Fibroblast of the conjunctiva (primary cell): ENCODE measurements at regions not wholly inside any gene's neighbourhood (a gene's known extent, or its start where the extent isn't known, plus 50 kb on each side); places are given as distances from the start of the nearest gene placed in this dataset.
"Not testable (repeated sequence)": the region's sequence is repeated elsewhere in the genome, so short reads cannot be mapped to it uniquely, and the experiment has no call there.

Source experiments
- DNase-seq: peaks from one replicate; pipeline ENCODE4 v3.0.0-alpha.2; 2010; ENCODE audit warnings: low read depth

DNA sequence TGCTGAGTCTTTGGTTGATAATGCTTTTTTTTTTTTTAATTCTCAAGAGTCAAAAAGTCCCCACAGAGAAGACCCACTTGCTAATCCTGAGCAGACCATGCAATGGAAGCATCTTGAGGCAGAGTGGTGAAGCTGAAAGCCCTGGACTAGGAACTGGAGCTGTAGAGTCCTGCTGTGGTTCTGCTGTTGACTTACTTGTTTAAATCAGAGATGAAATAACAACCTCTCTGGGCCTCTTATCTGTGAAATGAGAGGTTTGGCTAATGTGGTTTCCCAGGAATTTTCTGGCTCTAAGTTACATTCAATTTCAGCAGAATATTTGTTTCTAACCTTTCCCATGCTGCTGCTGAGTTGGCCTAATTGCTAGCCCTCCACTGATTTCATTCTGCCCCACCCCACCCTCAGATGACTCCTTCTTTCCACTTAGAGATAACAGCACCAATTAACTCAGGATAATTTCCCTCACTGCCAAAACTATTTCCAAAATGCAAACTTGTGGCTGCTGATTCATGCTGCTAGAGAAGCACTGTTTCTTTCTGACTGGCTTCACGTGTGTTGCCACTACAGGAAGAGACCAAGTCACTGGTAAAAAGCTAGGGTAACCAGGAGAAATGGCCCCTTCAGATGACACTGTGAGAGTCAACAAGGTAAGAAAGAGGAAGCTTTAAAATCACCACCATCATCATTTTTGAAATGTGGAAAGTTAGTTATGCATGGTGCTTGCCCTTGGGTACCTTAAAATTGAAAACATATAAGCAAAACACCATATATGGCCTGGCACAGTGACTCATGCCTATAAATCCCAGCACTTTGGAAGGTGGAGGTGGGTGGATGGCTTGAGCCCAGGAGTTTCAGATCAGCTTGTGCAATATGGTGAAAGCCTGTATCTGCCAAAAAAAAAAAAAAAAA lies 326.4 kb downstream of the DCHS2 start:
- peak; percentile 47 for DNase-seq

DNA sequence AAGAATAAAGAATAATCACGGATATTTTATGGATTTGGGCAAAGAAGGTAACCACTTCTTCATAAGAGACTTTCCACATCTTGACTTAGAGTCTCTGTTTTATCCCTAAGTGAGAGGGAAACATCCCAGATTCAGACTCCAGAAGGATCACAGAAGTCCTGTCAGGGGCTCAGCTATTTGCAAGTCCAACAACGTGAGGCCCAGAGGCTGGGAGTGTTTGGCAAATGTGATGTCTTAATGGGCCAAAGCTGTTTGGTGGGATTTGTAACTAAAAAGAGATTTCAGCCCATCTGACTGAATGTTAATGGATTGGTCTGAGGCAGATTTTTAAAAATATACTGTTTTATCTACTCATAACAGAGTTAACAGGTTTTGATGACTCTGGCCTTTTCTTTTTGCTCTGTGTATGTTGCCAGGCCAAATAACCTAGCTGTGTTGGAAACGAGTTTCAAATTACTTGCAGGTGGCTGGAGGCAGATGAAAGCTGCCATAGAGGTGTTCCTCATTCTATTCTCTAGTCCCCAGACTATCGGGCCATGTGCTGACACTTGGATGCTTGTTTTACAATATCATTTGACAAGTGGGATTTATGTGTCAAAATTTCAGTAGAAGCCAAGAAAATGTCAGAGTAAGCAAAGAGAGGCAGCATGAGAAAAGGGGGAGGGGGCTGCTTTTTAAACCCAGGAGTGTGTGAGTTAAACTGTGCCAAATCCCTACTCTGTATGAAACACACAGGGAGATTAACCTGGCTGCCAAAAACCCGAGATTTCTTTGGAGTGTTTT lies 330.9 kb downstream of the DCHS2 start:
- DNase-seq = no peak

DNA sequence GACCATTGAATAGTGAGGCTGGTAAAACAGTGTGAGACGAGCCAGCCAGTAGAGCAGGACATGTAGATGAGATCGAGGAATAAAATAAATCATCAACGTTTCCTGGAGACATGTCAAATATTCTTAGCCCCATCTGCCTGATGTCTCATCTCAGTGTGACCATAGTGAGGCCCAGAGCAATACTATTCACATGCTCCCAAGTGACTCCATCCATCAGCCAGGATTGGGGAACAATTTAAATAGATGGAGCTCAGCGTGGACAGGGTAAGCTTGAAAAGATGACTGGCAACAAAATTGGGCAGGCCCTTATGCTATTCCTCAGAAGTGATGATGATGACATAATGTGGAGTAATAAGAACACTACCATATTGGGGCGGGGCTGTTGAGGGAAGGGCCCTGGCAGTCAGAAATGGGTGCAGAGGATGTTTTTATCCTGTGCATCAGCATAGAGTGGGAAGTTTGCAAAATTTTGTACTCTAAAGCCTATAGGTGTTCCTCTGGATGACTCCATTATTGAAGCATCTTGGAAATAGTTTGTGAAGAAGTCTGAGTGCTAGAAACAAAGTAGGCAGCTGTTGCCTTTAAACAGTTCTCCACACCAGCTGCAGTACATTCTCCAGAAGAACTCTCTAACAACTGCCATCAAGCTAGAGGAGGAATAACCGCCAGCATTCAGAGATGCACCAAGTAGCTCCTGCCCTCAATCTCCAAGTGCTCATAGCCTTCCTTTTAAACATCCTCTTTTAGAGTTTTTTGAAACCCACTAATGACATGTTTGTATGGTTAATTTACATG lies 333.0 kb downstream of the DCHS2 start:
- no peak for DNase-seq

DNA sequence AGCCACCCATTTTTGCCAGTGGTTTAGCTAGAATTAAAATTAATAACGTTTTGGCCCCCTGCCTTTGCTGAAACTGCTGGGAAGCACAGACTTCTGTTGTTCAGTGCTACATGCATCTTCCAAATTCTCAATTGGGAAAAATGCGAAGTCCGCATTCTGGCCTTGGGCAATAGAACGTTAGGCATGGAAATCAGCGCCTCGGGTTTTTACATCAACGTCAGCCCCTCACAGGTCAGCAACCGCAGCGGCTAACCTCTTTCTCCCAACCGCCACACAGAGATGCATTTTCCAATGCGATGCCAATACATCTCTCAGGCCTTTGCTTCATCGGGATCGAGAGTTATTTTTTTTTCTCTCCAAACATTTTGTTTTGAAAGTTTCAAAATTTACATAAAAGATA lies 339.1 kb downstream of the DCHS2 start:
- DNase-seq = no peak

DNA sequence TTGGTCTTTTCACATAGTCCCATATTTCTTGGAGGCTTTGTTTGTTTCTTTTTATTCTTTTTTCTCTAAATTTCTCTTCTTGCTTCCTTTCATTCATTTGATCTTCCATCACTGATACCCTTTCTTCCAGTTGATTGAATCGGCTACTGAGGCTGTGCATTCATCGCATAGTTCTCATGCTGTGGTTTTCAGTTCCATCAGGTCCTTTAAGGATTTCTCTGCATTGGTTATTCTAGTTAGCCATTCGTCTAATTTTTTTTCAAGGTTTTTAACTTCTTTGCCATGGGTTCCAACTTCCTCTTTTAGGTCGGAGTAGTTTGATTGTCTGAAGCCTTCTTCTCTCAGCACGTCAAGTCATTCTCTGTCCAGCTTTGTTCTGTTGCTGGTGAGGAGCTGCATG lies 342.4 kb downstream of the DCHS2 start:
- DNase-seq = not testable (repeated sequence)

DNA sequence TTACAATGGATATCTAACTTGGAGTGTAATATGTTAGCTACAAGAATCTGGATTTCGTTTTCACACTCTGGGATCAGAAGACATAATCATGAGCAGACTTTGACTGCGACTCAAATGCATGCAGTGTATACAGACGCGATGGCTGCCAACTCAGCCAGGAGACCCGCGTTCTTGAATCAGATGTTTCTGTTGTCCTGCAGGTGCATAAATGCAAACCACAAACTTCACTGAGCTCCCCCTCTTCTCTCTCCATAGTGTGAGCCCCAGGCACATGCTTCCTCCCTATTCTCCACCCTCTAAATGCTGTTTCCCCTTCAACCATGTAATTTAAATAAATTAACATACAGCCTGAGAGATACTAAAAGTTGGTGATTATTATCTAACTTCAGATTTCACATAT lies 347.9 kb downstream of the DCHS2 start:
- DNase-seq = no peak

DNA sequence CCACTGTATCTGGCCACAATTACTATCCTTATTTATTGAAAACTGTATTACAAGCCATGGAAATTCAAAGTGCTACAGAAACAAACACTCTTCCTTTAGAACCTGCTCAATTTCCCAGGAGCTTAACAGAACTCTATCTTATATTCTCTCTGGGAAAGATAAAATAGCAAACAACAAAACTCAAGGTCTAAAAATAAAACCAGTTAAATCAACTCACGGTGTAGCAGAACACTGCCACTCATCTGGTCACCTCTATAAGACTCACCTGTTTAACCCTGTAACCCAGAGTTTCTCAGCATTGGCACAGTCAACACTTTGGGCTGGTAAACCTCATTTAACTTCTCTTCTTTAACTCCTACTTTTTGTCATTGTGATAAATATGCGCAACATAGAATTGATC lies 348.9 kb downstream of the DCHS2 start:
- DNase-seq = no peak

DNA sequence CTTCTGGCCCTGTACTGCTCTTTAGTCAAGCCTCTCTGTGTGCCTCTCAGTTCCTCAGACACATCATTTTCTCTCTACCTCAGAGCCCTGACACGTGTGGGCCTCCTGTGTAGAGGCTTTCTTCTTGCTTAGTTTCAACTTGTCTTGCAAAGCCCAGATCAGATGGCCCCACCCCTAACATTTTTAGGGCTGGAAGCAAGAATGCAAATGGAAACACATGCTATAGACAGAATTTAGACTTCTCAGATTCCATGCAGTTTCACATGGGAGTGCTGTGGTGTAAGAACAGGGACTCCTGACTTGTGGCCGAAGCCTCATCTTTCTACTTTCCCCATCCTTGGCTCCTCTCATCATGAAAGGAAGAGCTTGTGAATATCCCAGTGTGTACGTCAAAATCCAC lies 350.7 kb downstream of the DCHS2 start:
- no peak for DNase-seq

DNA sequence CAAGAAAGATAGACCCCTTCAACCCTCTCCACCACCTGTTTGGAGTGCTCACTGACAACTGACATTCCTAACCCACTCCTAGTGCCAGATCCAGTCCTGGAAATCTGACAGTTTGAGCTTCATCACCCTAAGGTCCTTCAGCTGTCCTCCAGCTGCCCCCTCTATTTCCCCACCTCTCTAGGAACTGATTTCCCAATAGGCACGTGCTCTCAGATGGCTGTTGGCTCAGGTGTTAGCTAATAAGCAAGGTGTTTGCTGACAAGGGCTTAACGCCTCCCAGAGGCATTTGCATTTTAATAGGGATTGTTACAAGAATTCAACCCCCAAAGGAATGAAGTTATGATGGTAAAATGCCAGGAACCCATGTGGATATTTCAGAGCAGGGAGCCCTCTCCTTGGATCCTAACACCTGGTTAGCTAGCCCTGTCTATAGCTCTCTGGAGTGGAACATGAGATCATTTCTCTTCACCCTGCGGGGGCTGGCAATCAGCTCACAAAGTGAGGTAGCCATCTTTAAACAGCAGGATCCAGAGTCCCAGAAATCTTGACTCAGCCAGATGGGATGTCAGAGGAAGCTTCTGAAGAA lies 348.5 kb upstream of the SFRP2 start:
- no peak for DNase-seq

DNA sequence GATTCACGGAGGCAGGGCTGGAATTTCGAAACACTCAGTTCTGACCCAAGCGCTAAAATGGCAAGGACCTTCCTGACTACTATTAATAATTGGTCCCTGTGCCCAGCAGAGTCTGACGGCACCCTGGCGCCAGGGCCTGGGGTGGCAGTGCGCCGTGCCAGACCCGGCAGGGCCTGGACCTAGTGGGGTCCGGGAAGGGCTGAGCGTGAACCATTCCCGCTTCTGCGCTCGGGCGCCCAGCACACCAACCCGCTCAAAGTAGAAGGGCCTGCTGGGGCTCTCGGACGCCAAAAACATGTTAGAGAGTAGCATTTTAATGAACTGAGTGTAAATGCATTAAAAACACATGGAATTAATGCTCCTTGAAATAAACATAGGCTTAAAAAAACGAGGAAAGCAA lies 346.7 kb upstream of the SFRP2 start:
- DNase-seq = no peak

DNA sequence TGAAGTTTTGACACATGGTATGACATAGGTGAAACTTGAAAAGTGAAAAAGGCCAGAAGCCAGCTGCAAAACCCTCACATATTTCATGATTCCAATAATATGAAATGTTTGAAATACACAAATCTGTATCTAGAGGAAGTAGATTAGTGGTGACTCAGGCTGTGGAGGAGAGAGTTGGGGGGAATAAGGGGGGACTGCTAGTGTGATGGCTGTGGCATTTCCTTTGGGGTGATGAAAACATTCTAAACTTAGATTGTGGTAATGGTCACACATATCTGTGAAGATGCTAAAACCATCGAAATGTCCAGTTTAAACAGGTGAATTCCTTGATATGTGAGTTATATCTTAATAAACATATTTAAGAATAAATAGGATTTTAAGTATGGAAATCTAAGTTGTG lies 343.5 kb upstream of the SFRP2 start:
- DNase-seq = no peak

DNA sequence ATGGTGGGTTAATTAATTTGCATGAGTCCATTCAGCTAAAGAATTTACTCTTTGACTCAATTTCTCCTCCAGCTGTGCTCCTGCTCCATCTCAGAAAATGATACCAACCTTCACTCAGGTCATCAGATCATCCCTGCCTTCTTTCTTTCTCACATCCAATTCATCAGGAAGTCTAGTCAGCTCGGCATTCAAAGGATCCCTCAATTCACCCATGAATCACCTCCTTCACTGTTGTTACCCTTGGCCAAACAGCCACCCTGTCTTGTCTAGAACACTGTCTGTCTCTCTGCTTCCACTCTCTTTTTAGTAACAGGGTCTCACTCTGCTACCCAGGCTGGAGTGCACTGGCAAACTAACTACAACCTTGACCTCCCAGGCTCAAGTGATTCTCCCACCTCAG lies 337.4 kb upstream of the SFRP2 start:
- DNase-seq = no peak

DNA sequence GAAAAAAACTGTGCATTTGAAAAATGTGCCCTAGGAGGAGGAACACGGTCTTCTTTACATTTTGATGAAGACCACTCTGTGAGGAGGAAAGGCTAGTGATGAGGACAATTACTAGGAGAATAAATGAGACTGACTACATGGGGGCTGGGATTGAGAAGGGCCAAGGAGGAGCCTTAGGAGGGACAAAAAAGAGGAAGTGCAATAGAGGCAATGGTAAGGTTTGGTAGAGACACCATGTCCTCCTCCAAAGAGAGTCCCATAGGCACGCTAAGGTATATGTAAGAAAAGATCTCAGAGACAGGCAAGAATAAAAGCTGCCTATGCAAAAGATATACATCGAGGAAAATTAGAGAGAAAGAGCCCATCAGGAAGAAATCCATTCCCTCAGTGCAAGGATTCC lies 336.5 kb upstream of the SFRP2 start:
- DNase-seq = no peak

DNA sequence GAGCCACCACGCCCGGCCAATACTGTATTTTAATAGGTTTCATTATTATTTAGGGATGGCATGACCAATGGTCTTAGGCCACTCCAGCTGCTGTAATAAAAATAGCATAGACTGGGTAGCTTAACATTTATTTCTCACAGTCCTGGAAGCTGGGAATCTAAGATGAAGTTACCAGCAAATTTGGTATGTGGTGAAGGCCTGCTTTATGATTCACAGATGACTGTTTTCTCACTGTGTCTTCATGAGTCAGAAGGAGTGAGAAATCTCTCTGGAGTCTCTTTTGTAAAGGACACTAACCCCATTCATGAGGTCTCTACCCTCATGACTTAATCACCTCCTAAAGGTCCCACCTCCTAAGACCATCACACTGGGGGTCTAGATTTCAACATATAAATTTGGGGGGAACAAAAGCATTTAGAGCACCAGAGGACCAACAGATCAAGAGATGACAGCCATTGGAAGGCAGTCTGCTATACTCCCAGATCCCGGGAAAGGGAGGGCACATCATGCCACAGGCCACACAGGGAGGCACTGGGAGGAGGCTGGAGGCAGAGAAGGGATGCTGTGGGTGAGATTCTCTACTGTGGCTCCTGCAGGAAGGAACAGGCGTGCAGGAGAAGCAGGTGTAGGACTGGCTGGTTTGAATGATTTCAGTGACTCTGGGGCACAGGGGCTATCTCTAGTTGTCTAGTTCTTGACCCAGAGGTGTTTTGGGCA lies 335.8 kb upstream of the SFRP2 start:
- DNase-seq = peak; percentile 6

DNA sequence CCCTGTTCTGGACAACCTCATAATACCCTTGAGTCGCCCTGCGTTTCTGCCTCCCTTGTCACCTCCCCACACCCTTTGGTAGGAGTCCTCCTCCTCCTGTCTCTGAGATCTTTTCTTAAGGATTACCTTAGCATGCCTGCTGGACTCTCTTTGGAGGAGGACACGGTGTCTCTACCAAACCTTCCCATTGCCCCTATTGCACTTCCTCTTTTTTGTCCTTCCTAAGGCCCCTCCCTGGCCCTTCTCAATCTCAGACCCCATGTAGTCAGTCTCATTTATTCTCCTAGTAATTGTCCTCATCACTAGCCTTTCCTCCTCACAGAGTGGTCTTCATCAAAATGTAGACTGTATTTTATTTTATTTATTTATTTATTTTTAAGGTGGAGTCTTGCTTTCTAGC lies 335.0 kb upstream of the SFRP2 start:
- no peak for DNase-seq

DNA sequence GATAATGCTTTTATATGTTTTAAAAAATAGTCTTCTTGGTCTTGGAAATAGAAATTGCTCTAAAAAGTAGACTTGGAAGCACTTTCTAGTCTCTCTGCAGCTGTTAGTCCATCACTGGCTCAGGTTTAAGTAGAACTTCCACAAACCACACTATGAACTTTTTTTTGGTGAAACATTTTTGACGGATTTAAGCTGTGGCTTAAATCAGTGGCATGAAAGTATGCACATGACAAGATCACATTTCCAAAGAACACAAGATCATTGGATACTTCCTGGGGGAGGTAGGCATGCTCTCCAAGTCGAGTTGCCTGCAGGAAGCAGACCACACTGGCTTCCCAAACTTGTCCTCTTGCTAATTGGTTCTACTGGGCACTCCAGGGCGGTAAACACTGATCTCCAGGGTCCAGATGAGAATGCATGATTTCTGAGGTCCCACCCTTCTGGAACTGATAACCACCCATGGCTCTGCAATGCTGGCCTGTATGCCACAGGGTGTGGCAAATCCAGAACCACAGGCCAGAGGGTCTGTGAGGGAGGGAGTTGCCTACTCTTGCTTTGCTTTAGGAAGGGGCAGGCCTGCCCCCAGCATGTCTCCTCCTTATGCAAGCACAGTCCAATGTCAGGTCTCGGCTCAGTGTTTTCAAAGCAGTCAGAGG lies 331.9 kb upstream of the SFRP2 start:
- no peak for DNase-seq

DNA sequence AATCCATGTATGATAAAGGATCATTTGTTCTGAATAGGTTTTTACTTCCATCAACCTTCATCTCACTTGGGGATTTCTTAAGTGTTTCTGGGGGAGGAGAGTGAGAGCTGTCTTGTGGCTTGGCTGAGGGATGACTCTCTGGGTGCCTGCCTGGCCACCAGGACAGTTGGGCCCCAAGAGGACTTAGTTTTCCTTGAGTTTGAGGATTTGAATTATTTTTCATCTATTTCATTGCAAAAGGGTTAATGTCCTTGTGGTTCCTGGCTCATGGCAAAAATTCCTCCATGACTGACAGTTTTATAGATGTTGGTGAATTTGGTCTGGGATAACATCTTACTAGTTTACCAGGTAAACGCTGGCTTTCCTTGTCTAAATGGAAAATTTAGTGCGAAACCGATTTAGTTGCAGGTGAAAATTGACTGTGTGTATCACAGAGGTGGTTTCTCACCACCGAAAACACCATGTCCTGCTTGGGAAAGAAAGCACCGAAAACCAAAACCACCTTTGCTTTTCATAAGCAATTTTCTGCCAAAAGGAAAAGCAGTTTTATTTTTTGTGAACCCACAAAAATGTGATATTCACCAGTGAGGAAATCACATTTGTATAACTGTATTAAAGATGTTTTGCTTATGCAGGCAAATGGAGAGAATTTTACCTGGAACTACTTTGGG lies 331.3 kb upstream of the SFRP2 start:
- DNase-seq = no peak

DNA sequence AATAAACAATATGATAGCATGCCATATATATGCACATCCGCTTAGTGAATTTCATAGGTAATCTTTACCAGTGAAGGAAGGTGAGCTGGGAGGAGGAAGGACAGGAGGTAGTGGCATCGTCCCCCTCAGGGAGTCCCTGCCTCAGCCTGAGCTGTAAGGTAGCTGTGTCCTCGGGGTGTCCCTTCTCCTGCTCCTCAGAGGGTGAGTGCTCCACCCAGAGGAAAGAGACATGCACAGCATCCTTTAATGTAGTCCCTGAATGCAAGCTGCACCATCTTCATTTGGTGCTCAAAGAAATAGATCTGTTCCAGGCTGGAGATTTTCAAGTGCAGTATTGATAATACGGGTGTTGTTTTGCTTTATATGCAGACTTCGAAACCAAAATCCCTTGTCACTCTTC lies 330.4 kb upstream of the SFRP2 start:
- DNase-seq = no peak

DNA sequence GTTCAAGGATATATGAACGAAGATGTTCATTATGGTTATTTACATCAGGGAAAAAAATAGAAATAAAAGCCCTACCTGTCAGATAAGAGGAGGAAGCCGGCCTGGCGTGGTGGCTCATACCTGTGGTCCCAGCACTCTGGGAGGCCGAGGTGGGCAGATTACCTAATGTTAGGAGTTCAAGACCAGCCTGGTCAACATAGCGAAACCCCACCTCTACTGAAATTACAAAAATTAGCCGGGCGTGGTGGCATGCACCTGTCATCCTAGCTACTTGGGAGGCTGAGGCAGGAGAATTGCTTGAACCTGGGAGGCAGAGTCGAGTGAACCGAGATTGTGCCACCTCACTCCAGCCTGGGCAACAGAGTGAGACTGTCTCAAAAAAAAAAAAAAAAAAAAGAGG lies 328.8 kb upstream of the SFRP2 start:
- DNase-seq = not testable (repeated sequence)

DNA sequence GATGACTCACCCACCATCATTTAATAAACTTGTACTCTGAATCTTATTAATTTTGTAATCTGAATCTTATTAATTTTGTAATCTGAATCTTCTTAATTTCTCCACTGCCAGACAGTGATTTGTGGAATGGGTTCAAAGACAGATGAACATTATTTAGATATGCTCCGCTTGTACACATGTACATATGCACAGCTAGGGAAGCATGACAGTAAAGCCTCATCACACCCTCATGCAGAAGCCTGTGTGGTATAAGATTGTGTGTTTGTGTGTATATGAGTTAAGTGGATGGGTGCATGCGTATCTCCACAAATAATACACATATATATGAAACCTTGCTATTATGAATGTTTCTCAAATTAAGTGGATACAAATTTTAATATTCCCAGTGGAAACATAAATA lies 318.5 kb upstream of the SFRP2 start:
- DNase-seq = no peak
